ENCODE measurements at regions not wholly inside any gene's neighbourhood (a gene's known extent, or its start where the extent isn't known, plus 50 kb on each side); places are given as distances from the start of the nearest gene placed in this dataset.

DNA sequence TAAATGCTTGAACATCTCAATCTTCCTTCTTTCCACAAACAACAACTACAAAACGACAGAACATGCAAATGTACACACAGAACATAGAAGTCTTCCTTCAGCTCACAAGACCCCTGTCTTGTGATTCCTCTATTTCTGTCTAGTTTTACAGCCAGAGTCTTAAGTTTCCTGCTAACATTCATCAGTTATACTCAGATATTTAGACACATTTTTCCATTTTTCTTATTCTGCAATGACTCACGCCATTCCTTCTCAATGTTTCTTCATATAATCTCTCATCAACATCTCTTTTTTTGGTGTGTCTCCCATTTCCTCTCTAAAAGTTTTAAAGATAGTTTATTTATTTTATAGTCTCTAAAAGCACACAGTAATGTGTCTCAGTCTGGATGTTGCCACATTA lies 1872.9 kb upstream of the PCDH20 start:
- TF ChIP-seq, protein P1, sequence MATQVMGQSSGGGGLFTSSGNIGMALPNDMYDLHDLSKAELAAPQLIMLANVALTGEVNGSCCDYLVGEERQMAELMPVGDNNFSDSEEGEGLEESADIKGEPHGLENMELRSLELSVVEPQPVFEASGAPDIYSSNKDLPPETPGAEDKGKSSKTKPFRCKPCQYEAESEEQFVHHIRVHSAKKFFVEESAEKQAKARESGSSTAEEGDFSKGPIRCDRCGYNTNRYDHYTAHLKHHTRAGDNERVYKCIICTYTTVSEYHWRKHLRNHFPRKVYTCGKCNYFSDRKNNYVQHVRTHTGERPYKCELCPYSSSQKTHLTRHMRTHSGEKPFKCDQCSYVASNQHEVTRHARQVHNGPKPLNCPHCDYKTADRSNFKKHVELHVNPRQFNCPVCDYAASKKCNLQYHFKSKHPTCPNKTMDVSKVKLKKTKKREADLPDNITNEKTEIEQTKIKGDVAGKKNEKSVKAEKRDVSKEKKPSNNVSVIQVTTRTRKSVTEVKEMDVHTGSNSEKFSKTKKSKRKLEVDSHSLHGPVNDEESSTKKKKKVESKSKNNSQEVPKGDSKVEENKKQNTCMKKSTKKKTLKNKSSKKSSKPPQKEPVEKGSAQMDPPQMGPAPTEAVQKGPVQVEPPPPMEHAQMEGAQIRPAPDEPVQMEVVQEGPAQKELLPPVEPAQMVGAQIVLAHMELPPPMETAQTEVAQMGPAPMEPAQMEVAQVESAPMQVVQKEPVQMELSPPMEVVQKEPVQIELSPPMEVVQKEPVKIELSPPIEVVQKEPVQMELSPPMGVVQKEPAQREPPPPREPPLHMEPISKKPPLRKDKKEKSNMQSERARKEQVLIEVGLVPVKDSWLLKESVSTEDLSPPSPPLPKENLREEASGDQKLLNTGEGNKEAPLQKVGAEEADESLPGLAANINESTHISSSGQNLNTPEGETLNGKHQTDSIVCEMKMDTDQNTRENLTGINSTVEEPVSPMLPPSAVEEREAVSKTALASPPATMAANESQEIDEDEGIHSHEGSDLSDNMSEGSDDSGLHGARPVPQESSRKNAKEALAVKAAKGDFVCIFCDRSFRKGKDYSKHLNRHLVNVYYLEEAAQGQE (IDR thresholded peaks at IDR 0.05; ENCODE audit: low read depth), result no peak
- TF ChIP-seq ZBTB7A (IDR thresholded peaks at IDR 0.05; ENCODE audit: low read depth) (no peak), CREB1 (IDR thresholded peaks at IDR 0.05; ENCODE audit: low read depth) (no peak), YY1 (IDR thresholded peaks at IDR 0.05; ENCODE audit: low read depth) (no peak), FOXM1 (IDR thresholded peaks at IDR 0.05; ENCODE audit: borderline replicate concordance, low read depth) (no peak), EGR1 (IDR thresholded peaks at IDR 0.05) (no peak), TEAD4 (IDR thresholded peaks at IDR 0.05) (no peak), TAF1 (IDR thresholded peaks at IDR 0.05; ENCODE audit: low read depth) (no peak), RAD21 (IDR thresholded peaks at IDR 0.05; ENCODE audit: low read depth) (no peak), NFIC (IDR thresholded peaks at IDR 0.05) (no peak), EP300 (IDR thresholded peaks at IDR 0.05; ENCODE audit: borderline replicate concordance) (no peak)
- TF ChIP-seq, protein P2, sequence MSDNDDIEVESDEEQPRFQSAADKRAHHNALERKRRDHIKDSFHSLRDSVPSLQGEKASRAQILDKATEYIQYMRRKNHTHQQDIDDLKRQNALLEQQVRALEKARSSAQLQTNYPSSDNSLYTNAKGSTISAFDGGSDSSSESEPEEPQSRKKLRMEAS (IDR thresholded peaks at IDR 0.05), result no peak
